ENCODE measurements at regions not wholly inside any gene's neighbourhood (a gene's known extent, or its start where the extent isn't known, plus 50 kb on each side); places are given as distances from the start of the nearest gene placed in this dataset.

DNA sequence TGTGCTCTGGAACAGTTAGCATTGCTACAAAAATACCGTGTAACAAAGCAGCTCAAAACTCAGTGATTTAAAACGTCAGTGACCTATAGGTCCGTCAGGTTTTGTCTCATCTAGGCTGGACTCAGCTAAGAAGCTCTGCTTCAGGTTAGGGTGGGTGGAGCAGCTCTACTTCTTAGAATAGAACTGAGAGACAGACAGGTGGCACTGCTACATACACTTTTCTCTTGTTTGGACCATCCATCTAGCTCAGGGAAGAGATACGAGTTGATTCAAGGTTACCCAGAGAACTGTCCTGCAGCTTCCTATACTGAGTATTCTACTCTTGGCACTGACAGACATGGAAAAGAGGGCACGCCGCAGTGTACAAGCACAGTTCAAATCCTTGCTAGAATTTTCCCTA is 456.1 kb downstream of the IGSF11 start:
- TF ChIP-seq, protein P1, sequence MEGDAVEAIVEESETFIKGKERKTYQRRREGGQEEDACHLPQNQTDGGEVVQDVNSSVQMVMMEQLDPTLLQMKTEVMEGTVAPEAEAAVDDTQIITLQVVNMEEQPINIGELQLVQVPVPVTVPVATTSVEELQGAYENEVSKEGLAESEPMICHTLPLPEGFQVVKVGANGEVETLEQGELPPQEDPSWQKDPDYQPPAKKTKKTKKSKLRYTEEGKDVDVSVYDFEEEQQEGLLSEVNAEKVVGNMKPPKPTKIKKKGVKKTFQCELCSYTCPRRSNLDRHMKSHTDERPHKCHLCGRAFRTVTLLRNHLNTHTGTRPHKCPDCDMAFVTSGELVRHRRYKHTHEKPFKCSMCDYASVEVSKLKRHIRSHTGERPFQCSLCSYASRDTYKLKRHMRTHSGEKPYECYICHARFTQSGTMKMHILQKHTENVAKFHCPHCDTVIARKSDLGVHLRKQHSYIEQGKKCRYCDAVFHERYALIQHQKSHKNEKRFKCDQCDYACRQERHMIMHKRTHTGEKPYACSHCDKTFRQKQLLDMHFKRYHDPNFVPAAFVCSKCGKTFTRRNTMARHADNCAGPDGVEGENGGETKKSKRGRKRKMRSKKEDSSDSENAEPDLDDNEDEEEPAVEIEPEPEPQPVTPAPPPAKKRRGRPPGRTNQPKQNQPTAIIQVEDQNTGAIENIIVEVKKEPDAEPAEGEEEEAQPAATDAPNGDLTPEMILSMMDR (IDR thresholded peaks at IDR 0.05), result no peak
- no peak for TF ChIP-seq POLR2A (IDR thresholded peaks at IDR 0.05)

All from thyroid gland (tissue), 4 donors.